Skeletal muscle cell (primary cell): ENCODE measurements at regions not wholly inside any gene's neighbourhood (a gene's known extent, or its start where the extent isn't known, plus 50 kb on each side); places are given as distances from the start of the nearest gene placed in this dataset.
"Not testable (repeated sequence)": the region's sequence is repeated elsewhere in the genome, so short reads cannot be mapped to it uniquely, and the experiment has no call there.

Experiments used
- DNase-seq: peaks from one replicate; pipeline ENCODE4 v3.0.0-alpha.2; 2010; ENCODE audit warnings: low read depth
- H3K4me3 ChIP-seq: 2 replicates; pipeline ENCODE4 v1.5.1; 2011; ENCODE audit warnings: low read depth, mild to moderate bottlenecking, control low read depth, low read length, moderate library complexity

DNA sequence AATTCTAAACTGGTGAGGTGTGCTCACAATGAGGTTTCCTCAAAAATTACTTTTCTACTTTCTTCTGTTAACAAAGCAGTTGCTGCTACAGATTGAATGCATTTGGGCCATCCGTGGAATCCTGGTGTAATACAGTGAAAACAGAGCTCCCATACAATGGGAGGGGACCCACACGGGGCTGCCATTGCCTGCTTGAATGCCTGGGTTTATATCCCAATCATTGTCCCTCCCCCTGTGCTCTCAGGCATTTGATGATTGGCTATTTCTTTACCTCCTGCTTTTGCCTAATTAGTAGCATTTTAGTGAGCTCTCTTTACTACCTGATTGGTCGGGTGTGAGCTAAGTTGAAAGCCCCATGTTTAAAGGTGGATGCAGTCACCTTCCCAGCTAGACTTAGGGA is 52.9 kb upstream of the CSF1 start:
- not testable (repeated sequence) for DNase-seq, H3K4me3 ChIP-seq

DNA sequence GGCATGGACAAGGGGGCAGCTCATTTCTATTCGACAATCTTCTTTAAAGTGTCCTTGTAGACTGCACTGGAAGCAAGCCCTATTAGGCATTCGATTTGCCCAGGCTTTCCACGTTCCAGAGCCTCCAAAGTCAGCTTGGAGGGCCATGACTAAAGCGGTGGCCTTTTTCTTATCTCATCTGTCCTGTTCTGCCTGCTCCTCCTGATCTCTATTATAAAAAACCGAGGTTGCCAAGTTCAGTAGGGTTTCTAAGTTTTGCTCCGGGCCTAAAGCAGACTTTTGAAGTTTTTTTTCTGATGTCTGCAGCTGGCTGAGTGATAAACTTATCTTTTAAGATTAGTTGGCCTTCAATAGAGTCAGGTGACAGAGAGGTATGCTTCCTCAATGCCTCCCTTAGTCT is 54.7 kb upstream of the CSF1 start:
- DNase-seq, H3K4me3 ChIP-seq: not testable (repeated sequence)

DNA sequence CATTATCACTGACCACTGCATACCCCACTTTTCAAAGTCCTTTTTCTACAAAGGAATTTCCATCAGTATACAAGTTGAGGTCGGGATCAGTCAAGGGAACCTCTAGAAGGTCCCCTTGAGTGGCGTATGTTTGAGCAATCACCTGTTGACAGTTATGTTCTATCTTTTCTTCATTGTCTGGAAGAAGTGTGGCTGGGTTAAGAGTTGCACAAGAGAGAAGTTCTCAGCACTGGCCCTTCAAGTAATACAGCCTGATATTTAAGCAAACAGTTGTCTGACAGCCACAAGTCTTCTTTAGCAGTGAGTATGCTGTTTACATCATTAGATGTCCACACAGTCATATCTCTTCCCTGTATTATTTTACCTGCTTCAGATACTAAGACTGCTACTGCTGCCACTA is 56.7 kb upstream of the CSF1 start:
- not testable (repeated sequence) for H3K4me3 ChIP-seq, DNase-seq

DNA sequence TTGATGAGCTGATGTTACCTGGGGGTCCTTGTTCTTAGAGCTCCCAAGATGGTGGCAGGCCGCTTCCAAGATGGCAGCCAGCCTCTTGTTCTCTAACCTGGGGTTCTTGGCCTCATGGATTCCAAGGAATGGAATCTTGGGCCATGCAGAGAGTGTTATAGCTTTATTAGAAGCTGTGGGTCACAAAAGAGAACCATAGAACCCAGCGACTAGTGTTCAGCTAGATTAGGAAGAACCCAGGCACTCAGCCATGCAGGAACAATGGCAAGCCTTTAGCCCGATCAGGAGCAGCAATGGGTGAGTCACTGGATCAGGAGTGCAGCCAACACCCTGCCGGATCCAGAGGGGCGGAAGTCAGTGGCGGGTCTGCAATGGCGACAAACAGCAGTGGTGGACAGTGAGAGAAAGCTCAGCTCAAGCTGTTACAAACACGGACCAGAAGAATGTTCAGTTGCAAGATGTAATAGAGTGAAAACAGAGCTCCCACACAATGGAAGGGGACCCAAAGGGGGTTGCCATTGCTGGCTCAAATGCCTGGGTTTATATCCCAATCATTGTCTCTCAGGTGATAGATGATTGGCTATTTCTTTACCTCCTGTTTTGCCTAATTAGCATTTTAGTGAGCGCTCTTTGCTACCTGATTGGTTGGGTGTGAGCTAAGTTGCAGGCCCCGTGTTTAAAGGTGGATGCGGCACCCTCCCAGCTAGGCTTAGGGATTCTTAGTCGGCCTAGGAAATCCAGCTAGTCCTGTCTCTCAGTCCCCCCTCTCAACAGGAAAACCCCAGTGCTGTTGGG is 58.2 kb upstream of the CSF1 start:
- peak; percentile 32 for DNase-seq

DNA sequence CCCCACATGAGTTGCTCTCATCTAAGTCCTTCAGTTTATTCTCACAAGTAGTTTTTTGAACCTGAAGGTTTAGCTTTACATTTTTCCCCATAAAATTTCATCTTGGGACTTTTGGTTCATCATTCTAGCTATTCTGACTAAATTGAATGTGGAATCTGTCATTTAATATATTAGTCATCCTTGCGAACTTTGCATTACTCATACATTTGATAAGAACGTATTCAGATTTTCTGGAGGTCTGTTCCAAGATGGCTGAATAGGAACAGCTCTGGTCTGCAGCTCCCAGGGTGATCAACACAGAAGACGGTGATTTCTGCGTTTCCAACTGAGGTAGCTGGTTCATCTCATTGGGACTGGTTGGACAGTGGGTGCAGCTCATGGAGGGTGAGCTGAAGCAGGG is 59.8 kb upstream of the CSF1 start:
- DNase-seq, result no peak
- H3K4me3 ChIP-seq, result no peak overlapping the region

More for the DNA sequence above, 58.2 kb upstream of the CSF1 start:
- not testable (repeated sequence) for H3K4me3 ChIP-seq

DNA sequence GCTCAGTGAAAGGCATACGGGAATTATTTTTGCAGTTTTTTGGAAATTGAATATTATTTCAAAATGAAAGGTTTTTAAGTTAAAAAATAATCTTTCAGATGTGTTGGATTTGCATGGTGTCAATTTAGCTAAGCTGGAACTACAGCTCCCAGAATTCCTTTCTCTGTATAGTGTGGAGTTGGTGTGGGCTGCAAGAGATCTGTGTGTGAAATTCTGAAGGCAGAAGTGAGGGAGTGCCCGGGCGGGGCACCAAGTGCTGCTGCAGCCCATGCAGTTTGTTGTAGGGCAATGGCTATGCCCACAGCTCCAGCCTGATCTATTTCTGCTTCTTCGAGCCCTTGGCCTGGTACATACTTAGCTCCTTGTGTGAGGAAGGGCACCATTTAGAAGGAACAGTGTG is 60.5 kb upstream of the CSF1 start:
- no peak overlapping the region for H3K4me3 ChIP-seq
- DNase-seq, result no peak

DNA sequence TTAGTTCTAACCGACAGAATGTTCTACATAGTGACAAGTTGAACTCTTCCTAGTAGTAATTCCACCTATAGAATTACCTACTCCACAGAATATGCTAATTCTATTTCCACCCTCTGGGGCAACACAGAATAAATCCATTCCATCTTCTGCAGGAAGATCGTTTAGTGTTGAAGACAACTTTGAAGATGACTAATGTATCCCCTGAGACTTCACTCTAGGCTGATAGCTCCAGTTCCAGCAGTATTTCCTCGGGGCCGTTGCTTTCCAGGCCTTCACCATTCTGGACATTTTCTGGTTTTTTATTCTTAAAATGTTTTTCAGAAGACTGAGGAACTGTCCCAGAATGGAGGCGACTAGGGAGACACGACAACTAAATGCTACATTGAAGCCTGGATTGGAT is 61.0 kb upstream of the CSF1 start:
- no peak overlapping the region for H3K4me3 ChIP-seq
- DNase-seq, result no peak

DNA sequence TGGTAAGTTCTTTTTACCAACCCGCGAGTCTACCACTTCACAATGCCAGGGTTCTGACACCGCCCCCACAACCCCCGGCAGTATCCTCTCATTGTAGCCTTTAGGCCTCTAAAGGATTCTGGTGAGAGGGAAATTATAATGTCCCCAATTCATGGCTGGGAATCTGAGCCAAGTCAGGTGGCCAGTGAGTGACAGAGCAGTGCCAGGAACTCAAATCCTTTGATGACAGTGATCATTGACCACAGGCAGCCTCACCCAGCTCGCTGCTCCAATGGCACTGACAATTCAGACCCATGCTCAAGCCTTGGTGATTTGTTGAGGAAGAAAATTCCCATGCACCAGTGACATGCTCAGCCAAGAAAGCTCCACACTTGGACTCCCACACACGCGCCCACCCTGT is 63.4 kb upstream of the CSF1 start:
- H3K4me3 ChIP-seq, result no peak overlapping the region
- DNase-seq, result no peak

DNA sequence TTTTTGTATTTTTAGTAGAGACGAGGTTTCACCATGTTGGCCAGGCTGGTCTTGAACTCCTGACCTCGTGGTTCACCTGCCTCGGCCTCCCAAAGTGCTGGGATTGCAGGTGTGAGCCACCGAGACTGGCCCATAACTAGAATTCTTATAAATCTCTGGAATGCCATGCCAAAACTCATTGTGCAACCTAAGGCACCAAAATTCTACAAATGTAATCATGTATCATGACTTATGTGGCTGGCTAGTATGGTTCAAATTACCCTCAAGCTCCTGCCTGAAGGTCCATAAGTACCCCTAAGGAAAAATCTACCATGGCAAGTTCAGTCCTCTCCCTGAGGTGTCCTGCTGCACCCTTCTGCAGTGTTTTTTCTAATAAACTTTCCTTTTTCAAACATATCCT is 63.8 kb upstream of the CSF1 start:
- no peak overlapping the region for H3K4me3 ChIP-seq
- no peak for DNase-seq

DNA sequence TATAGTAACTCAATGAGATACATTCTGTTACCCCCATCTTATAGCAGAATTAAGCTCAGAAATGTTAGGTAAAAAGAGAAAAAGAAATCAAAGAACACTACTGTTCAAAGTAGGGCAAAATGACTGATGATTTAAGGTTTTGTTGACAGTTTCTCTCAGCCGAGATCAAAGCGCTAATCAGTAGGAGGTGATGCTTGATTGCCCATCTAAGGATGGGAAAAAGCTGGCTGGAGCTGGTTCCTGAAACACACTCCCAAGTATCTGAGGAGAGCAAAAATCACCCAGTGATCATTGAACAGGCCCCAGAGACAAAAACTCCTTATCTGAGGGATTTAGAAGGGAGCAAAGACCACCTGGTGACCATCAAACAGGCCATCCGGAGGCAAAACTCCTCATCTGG is 64.5 kb upstream of the CSF1 start:
- DNase-seq, result no peak
- no peak overlapping the region for H3K4me3 ChIP-seq

DNA sequence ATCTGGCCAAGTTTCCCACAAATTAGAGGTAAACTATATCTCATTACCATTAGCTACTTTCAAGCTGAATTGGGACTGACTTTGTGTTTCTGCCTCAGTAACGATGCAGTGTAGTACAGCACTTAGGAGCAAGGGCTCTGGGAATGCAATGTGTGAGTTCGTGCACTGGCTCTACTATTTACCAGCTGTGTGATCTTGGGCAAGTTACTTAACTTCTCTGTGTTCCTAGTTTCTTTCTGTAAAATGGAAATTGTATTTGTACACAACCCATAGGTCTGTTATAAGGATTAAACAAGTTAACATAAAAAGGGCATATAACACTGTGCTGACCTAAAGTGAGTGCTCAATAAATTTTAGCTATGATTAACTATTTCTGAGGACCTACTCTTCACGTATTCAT is 65.0 kb upstream of the CSF1 start:
- no peak overlapping the region for H3K4me3 ChIP-seq
- DNase-seq, result no peak

DNA sequence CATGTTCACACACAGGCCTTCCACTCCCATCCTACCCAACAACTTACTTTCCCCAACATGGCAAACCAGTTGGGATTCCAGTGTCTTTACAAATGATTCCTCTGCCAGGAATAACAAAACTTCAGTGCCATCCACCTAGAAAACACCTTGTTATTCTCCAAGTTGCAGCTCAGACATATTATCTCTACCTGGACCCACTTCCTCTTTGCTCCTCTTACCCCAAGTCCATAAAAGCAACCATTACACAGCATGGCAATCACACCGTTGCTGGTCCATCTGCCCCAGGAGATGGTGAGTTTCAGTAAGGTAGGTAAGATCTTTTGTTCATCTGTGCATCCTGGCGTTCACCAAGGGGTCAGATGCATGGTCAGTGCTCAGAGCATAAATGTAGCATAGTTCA is 66.0 kb upstream of the CSF1 start:
- no peak overlapping the region for H3K4me3 ChIP-seq
- no peak for DNase-seq

DNA sequence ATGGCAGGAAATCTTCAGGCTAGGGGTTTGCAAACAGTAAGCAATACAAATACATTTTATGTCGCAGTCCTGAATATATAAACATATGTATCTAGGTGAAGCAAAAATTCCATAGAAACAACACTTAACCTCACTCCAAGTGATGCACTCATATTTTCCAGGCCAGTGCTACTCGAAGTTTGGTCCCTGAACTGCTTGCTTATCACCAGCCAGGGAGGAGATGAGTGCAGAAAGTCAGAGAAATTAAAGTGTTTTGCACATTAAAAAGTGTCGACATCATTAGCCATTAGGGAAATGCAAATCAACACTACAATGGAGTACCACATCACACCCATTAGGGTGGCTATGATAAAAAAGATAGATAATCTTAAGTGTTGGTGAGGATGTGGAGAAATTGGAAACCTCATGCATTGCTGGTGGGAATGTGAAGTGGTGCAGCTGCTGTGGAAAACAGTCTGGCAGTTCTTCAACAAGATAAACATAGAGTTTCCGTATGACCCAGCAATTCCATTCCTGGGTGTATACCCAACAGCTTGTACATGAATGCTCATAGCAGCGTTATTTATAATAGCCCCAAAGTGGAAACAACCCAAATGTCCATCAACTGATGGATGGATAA is 70.5 kb upstream of the CSF1 start:
- no peak overlapping the region for H3K4me3 ChIP-seq
- DNase-seq, result no peak

DNA sequence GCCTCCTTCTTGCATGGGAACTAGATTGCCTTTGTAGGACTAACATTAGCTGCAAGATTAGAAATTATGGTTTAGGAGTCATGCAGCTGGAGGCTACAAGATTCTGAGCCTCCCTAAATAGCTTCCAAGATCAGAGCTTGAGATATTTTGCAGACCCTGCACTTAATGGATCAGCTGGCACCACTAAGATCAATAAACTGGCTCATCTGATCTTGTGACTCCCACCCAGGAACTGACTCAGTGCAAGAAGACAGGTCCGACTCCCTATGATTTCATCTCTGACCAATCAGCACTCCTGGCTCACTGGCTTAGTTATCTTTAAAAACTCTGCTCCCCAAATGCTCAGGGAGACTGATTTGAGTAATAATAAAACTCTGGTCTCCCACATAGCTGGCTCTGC is 71.4 kb upstream of the CSF1 start:
- DNase-seq, H3K4me3 ChIP-seq: not testable (repeated sequence)

DNA sequence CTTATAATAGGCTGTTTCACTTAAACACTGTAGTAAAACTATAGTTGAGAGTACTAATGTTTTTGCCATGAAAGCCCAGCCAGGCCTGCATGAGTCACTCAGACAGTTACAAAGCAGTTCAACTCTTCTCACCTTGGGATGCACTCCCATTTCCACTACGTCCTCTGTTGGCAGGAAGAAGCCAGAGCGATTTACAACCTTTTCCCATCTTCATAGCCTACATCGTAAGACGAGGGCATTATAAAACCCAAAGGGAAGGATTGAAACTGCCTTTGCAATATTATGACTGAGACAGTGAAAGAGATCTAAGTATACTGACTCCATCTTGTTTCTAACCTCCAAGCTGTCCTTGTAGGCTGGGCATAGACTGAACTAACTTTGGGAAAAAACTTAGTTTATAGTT is 71.8 kb upstream of the CSF1 start:
- DNase-seq, result no peak
- H3K4me3 ChIP-seq, result no peak overlapping the region

DNA sequence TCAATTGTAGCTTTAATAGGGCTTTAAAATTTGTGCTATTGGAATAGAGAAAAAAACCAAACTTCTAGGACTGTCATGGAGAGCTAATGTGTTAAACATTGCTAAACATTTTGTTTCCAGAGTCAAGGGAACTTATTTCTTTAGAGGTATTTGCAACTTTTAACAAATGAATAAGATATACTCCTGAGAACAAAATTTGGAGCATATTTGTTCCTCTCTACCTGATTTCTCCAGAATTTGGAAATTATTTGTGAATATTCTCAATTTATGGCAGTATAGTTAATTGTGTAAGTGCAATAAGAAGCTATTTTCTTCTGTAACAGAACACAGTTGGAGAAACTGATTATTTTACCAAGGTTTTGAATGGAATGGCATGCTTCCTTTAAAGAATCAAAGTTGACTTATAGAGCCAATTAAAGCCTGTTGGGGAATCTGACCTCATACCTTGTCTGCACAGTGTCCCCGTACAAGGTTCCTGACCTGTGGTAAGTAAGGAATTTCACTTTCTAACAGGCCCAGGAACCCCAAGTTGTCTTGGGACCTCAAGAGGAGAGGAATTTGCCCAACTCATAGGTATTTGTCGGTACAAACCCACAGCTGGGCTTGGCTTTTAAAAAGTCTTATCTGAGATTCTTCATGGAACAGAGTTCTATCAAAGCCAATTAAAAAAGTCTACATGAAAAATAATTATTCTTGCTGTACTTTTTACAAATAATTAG is 72.6 kb upstream of the CSF1 start:
- no peak for DNase-seq
- H3K4me3 ChIP-seq, result no peak overlapping the region

DNA sequence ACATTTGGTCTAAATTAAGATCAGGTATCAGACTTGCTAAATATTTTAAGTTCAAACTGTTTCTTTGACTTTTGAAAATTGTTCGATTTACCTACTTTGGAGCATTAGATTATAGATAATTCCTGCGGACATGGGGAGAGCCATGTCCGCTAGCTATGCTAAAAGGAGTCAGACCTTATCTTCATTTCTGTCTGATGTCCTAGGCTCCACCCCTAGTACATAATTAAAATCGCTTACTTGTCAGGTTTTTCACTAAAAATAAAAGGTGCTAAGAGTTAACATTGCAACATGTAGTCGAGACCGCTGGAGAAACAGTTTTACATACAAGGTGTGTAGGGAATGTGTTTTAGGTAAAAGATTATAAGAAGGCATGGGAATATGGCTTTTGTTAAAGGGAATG is 71.9 kb upstream of the EPS8L3 start:
- not testable (repeated sequence) for H3K4me3 ChIP-seq, DNase-seq

DNA sequence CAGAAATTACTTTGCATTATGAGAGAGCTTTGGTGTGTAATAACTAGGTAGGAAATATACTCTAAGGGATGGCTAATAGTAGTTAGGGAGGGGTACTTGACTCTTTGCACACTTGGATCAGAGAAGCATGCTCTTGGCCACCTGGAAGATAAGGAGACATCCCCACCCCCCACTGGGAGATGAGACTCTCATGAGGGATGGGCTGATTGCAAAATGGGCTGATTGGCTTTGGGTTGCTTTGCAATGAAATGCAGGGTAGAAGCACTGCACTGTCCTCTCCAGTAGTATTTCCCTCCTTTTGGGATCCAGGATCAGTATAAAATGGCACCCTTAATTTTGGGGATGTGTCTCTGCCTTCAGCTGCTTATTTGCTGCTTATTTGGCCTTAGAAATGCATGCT is 71.2 kb upstream of the EPS8L3 start:
- no peak overlapping the region for H3K4me3 ChIP-seq
- no peak for DNase-seq

DNA sequence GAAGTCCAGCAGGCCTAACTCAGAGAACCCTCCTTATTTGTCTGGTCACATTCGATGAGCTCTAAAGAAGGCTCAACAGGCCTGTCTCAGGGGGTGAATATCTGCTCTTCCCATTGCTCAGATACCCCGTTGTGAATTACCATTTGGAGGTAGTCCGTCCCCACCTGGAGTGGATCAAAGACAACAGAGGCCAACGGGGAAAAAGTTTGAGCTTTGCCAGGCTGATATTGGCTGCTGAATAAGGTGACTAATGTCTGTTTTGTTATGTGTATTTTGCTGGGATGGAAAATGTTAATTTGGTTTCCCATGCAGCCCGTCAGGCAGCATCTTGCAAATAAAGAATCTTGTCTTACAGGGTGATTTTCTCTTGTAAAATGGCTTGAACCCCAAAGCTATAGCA is 69.2 kb upstream of the EPS8L3 start:
- DNase-seq, result no peak
- no peak overlapping the region for H3K4me3 ChIP-seq

DNA sequence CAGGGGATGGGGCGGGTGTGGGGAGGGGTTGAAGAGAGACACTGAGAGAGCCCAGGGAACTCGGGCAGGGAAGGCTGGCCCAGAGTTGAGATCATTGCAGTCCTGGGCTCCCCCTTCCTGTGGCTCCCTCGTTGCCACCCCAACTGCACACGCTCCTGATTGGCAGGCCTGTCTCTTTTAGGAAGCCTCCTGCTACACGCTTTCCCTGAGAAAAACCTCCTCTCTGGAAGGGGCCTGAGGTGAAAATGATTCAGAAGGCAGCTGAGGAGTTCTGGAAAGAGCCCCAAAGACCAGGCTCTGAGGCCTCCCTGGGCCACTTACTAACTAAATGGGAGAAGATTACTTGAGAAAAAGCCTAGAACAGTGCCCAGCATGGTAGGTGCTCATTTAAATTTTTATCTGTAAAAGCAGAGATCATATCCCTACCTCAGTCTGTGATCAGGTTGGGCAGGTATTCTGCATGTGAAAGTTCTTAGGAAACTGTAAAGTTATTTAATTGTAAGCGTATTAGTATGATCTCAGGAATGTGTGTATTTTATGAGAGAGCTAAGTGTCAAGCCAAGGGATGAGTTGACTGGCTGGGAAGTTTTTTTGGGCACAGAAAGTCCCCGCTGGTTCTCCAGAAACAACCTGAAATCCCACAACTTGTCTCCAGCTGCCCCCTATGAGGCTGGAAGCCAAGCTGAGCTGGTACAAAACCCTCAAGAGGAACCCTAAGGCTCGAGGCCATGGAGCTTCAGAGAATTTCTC is 65.2 kb upstream of the EPS8L3 start:
- DNase-seq, result no peak
- no peak overlapping the region for H3K4me3 ChIP-seq
